ENCODE measurements at regions not wholly inside any gene's neighbourhood (a gene's known extent, or its start where the extent isn't known, plus 50 kb on each side); places are given as distances from the start of the nearest gene placed in this dataset.
"Not testable (repeated sequence)": the region's sequence is repeated elsewhere in the genome, so short reads cannot be mapped to it uniquely, and the experiment has no call there.

DNA sequence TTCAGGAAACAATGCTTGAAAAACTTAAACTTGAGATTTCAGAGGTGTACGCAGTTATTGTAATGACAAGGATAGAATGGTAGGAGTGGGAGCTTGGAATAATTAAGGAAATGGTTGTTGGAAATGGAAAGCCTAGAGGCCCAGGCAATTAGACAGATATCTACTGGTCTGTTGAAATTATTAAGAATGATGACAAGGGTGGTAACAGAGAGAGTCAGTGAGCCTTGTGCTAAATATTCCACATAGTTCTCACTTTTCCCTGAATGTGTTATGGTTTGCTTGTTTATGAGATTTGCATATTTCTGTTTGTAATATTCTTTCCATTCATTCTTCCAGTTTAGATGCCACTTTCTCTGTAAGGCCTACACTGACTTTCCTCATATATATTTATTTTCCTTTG is 66.0 kb upstream of the ATP2B1 start:
- no peaks in the 10 kb centered on the region for H3K27me3 ChIP-seq (ENCODE audit: control insufficient read depth, insufficient read depth, low read length, poor library complexity, severe bottlenecking)
- WGBS, 2 experiments: 94 to 96% methylated on average over 1 of the region's 1 CpG
- no peak overlapping the region for H3K27ac ChIP-seq (ENCODE audit: insufficient read depth, low read depth, low read length, poor library complexity, severe bottlenecking)
- H3K36me3 ChIP-seq (ENCODE audit: control insufficient read depth, insufficient read depth, low read length): no peaks in the 10 kb centered on the region
- H3K4me1 ChIP-seq (ENCODE audit: control insufficient read depth, insufficient read depth, low read length): no peaks in the 10 kb centered on the region
- H3K4me3 ChIP-seq (ENCODE audit: insufficient read depth, low read depth, low read length): no peak overlapping the region
- H3K9me3 ChIP-seq (ENCODE audit: control insufficient read depth, low read length): no peaks in the 10 kb centered on the region

DNA sequence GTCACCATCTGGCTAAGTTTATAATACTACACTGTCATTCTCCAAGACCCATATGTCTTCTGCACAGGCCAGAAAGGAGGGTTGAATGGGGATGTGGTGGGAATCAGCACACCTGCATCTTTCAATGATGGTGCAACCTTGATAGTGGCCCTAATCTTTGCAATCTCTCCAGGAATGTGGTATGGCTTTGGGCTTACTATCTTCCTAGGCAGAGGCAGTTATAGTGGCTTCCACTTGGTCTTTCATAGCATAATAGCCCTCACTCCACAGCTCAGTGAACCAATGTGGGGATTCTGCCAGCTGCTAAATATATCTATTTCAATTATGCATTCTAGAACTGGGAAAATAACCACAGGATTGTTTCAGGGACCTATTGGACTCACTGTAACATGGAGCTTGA is 61.8 kb upstream of the ATP2B1 start:
- Histone ChIP-seq H3K27me3 (ENCODE audit: control insufficient read depth, insufficient read depth, low read length, poor library complexity, severe bottlenecking) (no peaks in the 10 kb centered on the region), H3K36me3 (ENCODE audit: control insufficient read depth, insufficient read depth, low read length) (no peaks in the 10 kb centered on the region), H3K4me1 (ENCODE audit: control insufficient read depth, insufficient read depth, low read length) (no peaks in the 10 kb centered on the region), H3K4me3 (ENCODE audit: insufficient read depth, low read depth, low read length) (no peak overlapping the region), H3K27ac (ENCODE audit: insufficient read depth, low read depth, low read length, poor library complexity, severe bottlenecking) (no peak overlapping the region), H3K9me3 (ENCODE audit: control insufficient read depth, low read length) (no peaks in the 10 kb centered on the region)

DNA sequence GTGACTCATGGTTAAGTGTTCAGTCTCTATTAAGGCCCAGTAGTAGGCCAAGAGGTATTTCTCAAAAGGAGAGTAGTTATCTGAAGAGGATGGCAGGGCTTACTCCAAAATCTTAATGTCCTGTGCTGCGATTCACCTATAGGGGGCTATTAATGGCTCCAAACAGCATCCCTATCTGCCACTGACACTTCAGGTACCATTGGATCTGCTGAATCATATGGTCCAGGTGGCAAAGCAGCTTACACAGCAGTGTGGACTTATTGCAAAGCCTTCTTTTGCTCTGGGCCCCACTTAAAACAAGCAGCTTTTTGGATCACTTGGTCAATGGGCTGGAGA is 60.8 kb upstream of the ATP2B1 start:
- no peaks in the 10 kb centered on the region for H3K4me1 ChIP-seq (ENCODE audit: control insufficient read depth, insufficient read depth, low read length)
- H3K27me3 ChIP-seq (ENCODE audit: control insufficient read depth, insufficient read depth, low read length, poor library complexity, severe bottlenecking): no peaks in the 10 kb centered on the region
- H3K27ac ChIP-seq (ENCODE audit: insufficient read depth, low read depth, low read length, poor library complexity, severe bottlenecking): no peak overlapping the region
- no peak overlapping the region for H3K4me3 ChIP-seq (ENCODE audit: insufficient read depth, low read depth, low read length)
- H3K9me3 ChIP-seq (ENCODE audit: control insufficient read depth, low read length): no peaks in the 10 kb centered on the region
- no peaks in the 10 kb centered on the region for H3K36me3 ChIP-seq (ENCODE audit: control insufficient read depth, insufficient read depth, low read length)
- WGBS, 2 experiments: 96 to 98% methylated on average over 1 of the region's 1 CpG

DNA sequence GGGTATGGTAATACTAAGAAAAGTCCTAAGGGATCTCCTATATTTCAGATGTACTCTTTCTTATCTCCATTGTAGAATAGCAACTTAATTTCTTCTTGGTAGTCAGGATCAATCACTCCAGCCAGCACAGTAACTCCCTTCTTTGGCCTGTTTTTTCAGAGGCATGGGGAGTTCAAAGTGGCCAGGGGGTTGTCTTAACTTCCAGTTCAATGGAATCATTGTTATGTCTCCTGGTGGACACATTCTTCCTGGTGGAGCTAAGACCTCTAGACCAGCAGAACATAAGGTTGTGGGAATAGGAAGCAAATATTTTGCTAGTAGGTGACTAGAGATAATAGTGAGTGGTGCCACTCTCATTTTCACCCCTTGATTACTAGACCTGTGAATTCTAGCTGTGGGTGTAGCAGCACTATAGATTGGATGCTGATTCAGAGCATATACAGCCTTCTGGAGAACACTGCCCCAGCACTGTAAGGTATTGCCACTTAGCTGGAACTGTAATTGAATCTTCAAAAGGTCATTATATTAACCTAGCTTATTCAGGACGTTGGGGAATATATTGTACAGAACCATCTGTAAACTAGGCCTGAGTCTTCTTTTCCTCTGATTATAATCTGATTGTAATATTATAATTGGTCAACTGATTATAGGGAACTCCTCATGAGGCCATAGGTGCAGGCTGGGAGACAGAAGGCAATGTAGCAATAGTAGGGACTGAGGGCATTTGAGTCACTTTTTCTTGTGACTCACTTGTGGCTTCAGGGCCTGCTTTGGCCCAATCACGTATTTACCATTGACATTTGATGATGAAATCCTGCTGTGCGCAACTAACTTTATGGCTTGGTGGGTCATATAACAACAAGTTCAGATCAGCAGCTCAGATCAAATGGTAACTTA is 60.2 kb upstream of the ATP2B1 start:
- Histone ChIP-seq H3K4me1 (ENCODE audit: control insufficient read depth, insufficient read depth, low read length) (no peaks in the 10 kb centered on the region), H3K4me3 (ENCODE audit: insufficient read depth, low read depth, low read length) (no peak overlapping the region), H3K36me3 (ENCODE audit: control insufficient read depth, insufficient read depth, low read length) (no peaks in the 10 kb centered on the region), H3K27me3 (ENCODE audit: control insufficient read depth, insufficient read depth, low read length, poor library complexity, severe bottlenecking) (no peaks in the 10 kb centered on the region), H3K9me3 (ENCODE audit: control insufficient read depth, low read length) (no peaks in the 10 kb centered on the region), H3K27ac (ENCODE audit: insufficient read depth, low read depth, low read length, poor library complexity, severe bottlenecking) (no peak overlapping the region)
- 87% methylated on average over 3 of the region's 3 CpGs for WGBS, 2 experiments

DNA sequence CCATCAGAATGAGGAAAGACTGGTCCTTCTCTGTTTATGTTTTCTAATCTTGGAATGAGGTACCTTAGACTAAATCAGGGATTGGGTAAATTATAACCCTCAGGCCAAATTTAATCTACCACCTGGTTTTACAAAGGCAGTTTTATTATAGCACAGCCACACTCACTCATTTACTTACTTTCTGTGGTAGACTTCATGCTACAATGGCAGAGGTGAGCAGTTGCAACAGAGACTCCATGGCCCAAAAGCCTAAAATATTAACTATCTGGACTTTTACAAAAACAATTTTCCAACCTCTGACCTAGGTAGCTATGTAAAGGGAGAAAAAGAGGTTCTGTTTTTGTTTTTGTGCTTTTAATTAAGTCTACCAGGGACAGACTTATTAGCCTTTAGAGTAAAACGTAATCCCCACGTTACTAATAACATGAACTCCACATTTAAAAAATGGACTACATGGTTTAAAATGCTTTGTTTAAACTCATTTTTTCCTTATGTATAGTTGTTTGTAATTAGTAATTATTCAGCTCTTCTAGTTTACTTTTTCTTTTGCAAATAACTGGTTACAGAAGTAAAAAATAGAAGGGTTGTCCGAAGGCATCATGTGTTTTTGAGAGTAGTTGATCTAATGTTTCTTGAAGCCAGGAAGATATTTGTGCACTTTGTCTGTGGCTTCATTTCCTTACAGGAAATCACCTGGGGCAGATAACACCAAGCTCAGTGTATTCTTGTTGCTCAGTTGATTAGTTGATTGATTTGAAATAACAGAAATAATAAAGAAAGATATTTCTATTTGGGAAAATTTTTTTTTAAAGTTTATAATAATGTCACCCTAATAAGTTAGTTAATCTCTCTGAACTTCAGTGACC is 57.6 kb upstream of the ATP2B1 start:
- whole genome bisulfite sequencing, 2 experiments: 85 to 100% methylated on average over 1 of the region's 3 CpGs
- Histone ChIP-seq H3K27ac (ENCODE audit: insufficient read depth, low read depth, low read length, poor library complexity, severe bottlenecking) (no peak overlapping the region), H3K27me3 (ENCODE audit: control insufficient read depth, insufficient read depth, low read length, poor library complexity, severe bottlenecking) (no peaks in the 10 kb centered on the region), H3K4me1 (ENCODE audit: control insufficient read depth, insufficient read depth, low read length) (no peaks in the 10 kb centered on the region), H3K9me3 (ENCODE audit: control insufficient read depth, low read length) (no peaks in the 10 kb centered on the region), H3K36me3 (ENCODE audit: control insufficient read depth, insufficient read depth, low read length) (no peaks in the 10 kb centered on the region), H3K4me3 (ENCODE audit: insufficient read depth, low read depth, low read length) (no peak overlapping the region)

DNA sequence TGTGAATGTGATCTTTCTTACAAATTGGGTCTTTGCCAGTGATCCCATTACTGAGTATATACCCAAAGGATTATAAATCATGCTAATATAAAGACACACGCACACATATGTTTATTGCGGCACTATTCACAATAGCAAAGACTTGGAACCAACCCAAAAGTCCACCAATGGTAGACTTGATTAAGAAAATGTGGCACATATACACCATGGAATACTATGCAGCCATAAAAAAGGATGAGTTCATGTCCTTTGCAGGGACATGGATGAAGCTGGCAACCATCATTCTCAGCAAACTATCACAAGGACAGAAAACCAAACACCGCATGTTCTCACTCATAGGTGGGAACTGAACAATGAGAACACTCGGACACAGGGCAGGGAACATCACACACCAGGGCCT is 55.5 kb upstream of the ATP2B1 start:
- H3K4me1 ChIP-seq (ENCODE audit: control insufficient read depth, insufficient read depth, low read length); H3K36me3 ChIP-seq (ENCODE audit: control insufficient read depth, insufficient read depth, low read length); H3K27me3 ChIP-seq (ENCODE audit: control insufficient read depth, insufficient read depth, low read length, poor library complexity, severe bottlenecking); H3K4me3 ChIP-seq (ENCODE audit: insufficient read depth, low read depth, low read length); H3K9me3 ChIP-seq (ENCODE audit: control insufficient read depth, low read length); H3K27ac ChIP-seq (ENCODE audit: insufficient read depth, low read depth, low read length, poor library complexity, severe bottlenecking): not testable (repeated sequence)
- WGBS, 2 experiments: 96 to 97% methylated on average over 4 of the region's 4 CpGs

DNA sequence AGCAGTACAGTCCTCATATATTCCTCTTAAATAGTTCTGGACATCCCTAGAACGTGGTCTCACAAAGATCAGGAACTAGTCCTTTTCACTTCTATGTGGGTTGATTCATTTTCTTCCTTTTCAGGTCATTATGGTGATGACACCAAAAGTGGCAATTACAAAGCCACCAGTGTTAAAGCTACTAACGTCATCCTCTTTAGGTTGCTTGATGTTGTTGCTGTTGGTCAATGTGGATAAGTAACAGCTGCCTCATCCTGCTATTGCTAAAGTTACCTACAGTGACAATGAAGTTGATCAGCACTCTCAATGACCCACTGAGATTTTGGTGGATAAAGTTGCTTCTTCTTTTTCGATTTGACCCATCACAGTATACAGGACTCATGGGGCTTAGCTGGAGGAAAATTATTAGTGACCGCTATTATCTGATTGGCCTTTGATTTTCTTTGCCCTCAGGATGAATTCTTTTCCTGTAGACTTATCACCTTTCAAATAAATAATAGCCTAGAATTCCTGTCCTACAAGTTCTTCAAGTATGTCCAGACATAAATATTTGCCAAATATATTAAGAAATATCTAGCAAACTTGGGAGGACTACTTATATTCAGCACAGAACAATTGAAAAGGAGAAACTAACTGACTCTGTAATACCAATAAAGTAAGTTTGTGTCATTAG is 54.0 kb upstream of the ATP2B1 start:
- H3K27me3 ChIP-seq (ENCODE audit: control insufficient read depth, insufficient read depth, low read length, poor library complexity, severe bottlenecking): no peaks in the 10 kb centered on the region
- H3K36me3 ChIP-seq (ENCODE audit: control insufficient read depth, insufficient read depth, low read length): no peaks in the 10 kb centered on the region
- H3K27ac ChIP-seq (ENCODE audit: insufficient read depth, low read depth, low read length, poor library complexity, severe bottlenecking): no peak overlapping the region
- H3K4me3 ChIP-seq (ENCODE audit: insufficient read depth, low read depth, low read length): no peak overlapping the region
- H3K9me3 ChIP-seq (ENCODE audit: control insufficient read depth, low read length): no peaks in the 10 kb centered on the region
- no peaks in the 10 kb centered on the region for H3K4me1 ChIP-seq (ENCODE audit: control insufficient read depth, insufficient read depth, low read length)
- 94 to 96% methylated on average over 4 of the region's 4 CpGs for WGBS, 2 experiments

DNA sequence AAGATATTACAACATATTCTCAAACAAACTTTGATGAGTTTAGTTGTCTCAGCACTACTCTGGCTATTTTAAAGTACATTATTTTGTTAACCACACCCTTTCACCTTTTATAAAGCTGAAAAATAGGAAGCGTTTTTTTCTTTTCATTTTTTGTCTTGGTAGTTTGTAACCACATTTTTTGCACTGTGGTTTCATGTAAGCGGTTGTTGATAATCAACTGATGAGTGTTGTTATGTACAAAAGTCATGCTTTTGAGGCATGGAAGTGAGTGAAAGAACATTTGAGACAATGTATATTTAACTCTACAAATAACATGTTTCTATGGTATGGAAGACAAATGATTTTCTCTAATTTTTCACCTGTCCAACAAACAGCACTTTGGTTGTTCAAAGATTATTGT is 52.1 kb upstream of the ATP2B1 start:
- H3K9me3 ChIP-seq (ENCODE audit: control insufficient read depth, low read length): no peaks in the 10 kb centered on the region
- H3K4me3 ChIP-seq (ENCODE audit: insufficient read depth, low read depth, low read length): no peak overlapping the region
- no peak overlapping the region for H3K27ac ChIP-seq (ENCODE audit: insufficient read depth, low read depth, low read length, poor library complexity, severe bottlenecking)
- no peaks in the 10 kb centered on the region for H3K27me3 ChIP-seq (ENCODE audit: control insufficient read depth, insufficient read depth, low read length, poor library complexity, severe bottlenecking)
- H3K4me1 ChIP-seq (ENCODE audit: control insufficient read depth, insufficient read depth, low read length): no peaks in the 10 kb centered on the region
- 87 to 95% methylated on average over 2 of the region's 2 CpGs for WGBS, 2 experiments
- no peaks in the 10 kb centered on the region for H3K36me3 ChIP-seq (ENCODE audit: control insufficient read depth, insufficient read depth, low read length)
